H1 (cell line): ENCODE measurements at regions not wholly inside any gene's neighbourhood (a gene's known extent, or its start where the extent isn't known, plus 50 kb on each side); places are given as distances from the start of the nearest gene placed in this dataset.
A peak's percentile ranks its signal among the peaks of the same experiment; 100 is the strongest.

Experiments
- CTCF ChIA-PET: fragments of 300-600 bp; sonication (Branson Sonifier 250); formaldehyde crosslinking; loops from one replicate; lab custom pipeline; 2021; ENCODE audit not compliant: partially characterized antibody; lab: Charles Lee
- POLR2A ChIA-PET: fragments of 300-600 bp; sonication (Branson Sonifier 250); formaldehyde crosslinking; loops from one replicate; lab custom pipeline; 2021; ENCODE audit warnings: inconsistent platforms; ENCODE audit not compliant: partially characterized antibody; lab: Charles Lee
- DNase-seq, 2 experiments: peaks; one replicate each; pipeline versions ENCODE4 v3.0.0 to v3.0.0-alpha.2; 2010 to 2022; ENCODE audit warnings: low spot score in 2 of 2, low read depth in 1 of 2, mixed read lengths in 1 of 2
- FAIRE-seq: peaks from 2 replicates; lab custom pipeline; 2011; peaks lifted over from hg19 to GRCh38; lab: Jason Lieb, UNC
- H2AFZ ChIP-seq: 2 replicates; pipeline ENCODE4 v1.8.1; 2012; ENCODE audit warnings: low read length, inconsistent platforms
- H2AK5ac ChIP-seq: 2 replicates; pipeline ENCODE4 v1.6.1; 2013; ENCODE audit warnings: low read depth, low read length
- H2BK120ac ChIP-seq: replicated peaks from 2 replicates; pipeline ENCODE3; 2013; ENCODE audit warnings: low read depth, low read length, inconsistent platforms
- H2BK12ac ChIP-seq: 2 replicates; pipeline ENCODE4 v1.6.1; 2013; ENCODE audit warnings: low read depth, low read length
- H2BK15ac ChIP-seq: 2 replicates; pipeline ENCODE4 v1.6.1; 2013; ENCODE audit warnings: low read length
- H2BK20ac ChIP-seq: 2 replicates; pipeline ENCODE4 v1.6.1; 2013; ENCODE audit warnings: low read length
- H2BK5ac ChIP-seq: 2 replicates; pipeline ENCODE4 v1.6.1; 2013; ENCODE audit warnings: low read depth, low read length
- H3K14ac ChIP-seq: 2 replicates; pipeline ENCODE4 v1.6.1; 2013; ENCODE audit warnings: inconsistent platforms; ENCODE audit not compliant: insufficient read length
- H3K18ac ChIP-seq: 2 replicates; pipeline ENCODE4 v1.6.1; 2013; ENCODE audit warnings: low read length; ENCODE audit errors: extremely low read depth
- H3K23ac ChIP-seq: 2 replicates; pipeline ENCODE4 v1.6.1; 2013; ENCODE audit warnings: inconsistent platforms; ENCODE audit not compliant: insufficient read length
- H3K23me2 ChIP-seq: 2 replicates; pipeline ENCODE4 v1.6.1; 2013; ENCODE audit warnings: low read depth, low read length
- H3K27ac ChIP-seq: 2 replicates; pipeline ENCODE4 v1.6.1; 2011; ENCODE audit warnings: low read depth, low read length, inconsistent platforms
- H3K27me3 ChIP-seq, 4 experiments: replicated peaks in 1 of 4; 1 replicate in 1 of 4; 2 replicates in 3 of 4; pipeline versions ENCODE4 v1.6.1 to v1.8.1; 2011 to 2013; ENCODE audit warnings: low read length in 3 of 4, mild to moderate bottlenecking in 3 of 4, inconsistent platforms in 2 of 4, mixed read lengths in 2 of 4, moderate library complexity in 1 of 4; ENCODE audit not compliant: control insufficient read depth in 3 of 4, insufficient read depth in 3 of 4; ENCODE audit errors: extremely low read depth in 1 of 4
- H3K36me3 ChIP-seq, 4 experiments: 2 replicates each; pipeline versions ENCODE4 v1.6.1 to v1.8.1; 2011 to 2013; ENCODE audit warnings: mild to moderate bottlenecking in 4 of 4, low read length in 3 of 4, moderate library complexity in 2 of 4, control low read depth in 1 of 4, inconsistent platforms in 1 of 4; ENCODE audit not compliant: insufficient read depth in 4 of 4, control insufficient read depth in 2 of 4
- H3K4ac ChIP-seq: replicated peaks from 2 replicates; pipeline ENCODE3; 2013; ENCODE audit warnings: low read length, low read depth, mixed read lengths, inconsistent platforms; ENCODE audit not compliant: insufficient read length
- H3K4me1 ChIP-seq, 4 experiments: replicated peaks in 1 of 4; 1 replicate in 1 of 4; 2 replicates in 3 of 4; pipeline versions ENCODE4 v1.6.1 to v1.8.1; 2011 to 2013; ENCODE audit warnings: low read length in 3 of 4, inconsistent platforms in 2 of 4, mixed read lengths in 1 of 4; ENCODE audit not compliant: insufficient read depth in 4 of 4, control insufficient read depth in 3 of 4
- H3K4me2 ChIP-seq, 2 experiments: 2 replicates each; pipeline versions ENCODE4 v1.6.1 to v1.8.1; 2011 to 2013; ENCODE audit warnings: low read depth in 2 of 2, low read length in 2 of 2, control low read depth in 1 of 2, inconsistent platforms in 1 of 2, mild to moderate bottlenecking in 1 of 2; ENCODE audit not compliant: insufficient read depth in 1 of 2
- H3K4me3 ChIP-seq, 4 experiments: fragments of 200-600, 300-600 bp in 1 of 4; sonication (generic), shearing (Covaris generic), sonication (Bioruptor Twin) in 1 of 4; 2 replicates each; pipeline versions ENCODE4 v1.5.1 to v1.8.1; 2011 to 2016; ENCODE audit warnings: low read length in 4 of 4, low read depth in 3 of 4, control low read depth in 2 of 4, inconsistent platforms in 2 of 4, mild to moderate bottlenecking in 2 of 4, mixed read lengths in 1 of 4, moderate library complexity in 1 of 4; ENCODE audit not compliant: insufficient read depth in 2 of 4; ENCODE audit errors: extremely low read depth in 1 of 4
- H3K56ac ChIP-seq: replicated peaks from 2 replicates; pipeline ENCODE3; 2013; ENCODE audit warnings: low read depth, mild to moderate bottlenecking, mixed read lengths, low read length, inconsistent platforms; ENCODE audit not compliant: insufficient read length
- H3K79me1 ChIP-seq: 2 replicates; pipeline ENCODE4 v1.6.1; 2013; ENCODE audit warnings: low read depth, low read length, control low read depth
- H3K79me2 ChIP-seq, 2 experiments: 2 replicates each; pipeline versions ENCODE4 v1.6.1 to v1.8.1; 2012 to 2013; ENCODE audit warnings: low read length in 2 of 2, mild to moderate bottlenecking in 2 of 2, inconsistent platforms in 1 of 2; ENCODE audit not compliant: insufficient read depth in 2 of 2, control insufficient read depth in 1 of 2
- H3K9ac ChIP-seq, 4 experiments: replicated peaks in 1 of 4; 1 replicate in 1 of 4; 2 replicates in 3 of 4; pipeline versions ENCODE4 v1.6.1 to v1.8.1; 2011 to 2013; ENCODE audit warnings: low read depth in 3 of 4, low read length in 3 of 4, control low read depth in 2 of 4, mild to moderate bottlenecking in 2 of 4, moderate library complexity in 2 of 4, inconsistent platforms in 1 of 4; ENCODE audit errors: extremely low read depth in 1 of 4
- H3K9me3 ChIP-seq, 2 experiments: 2 replicates each; pipeline versions ENCODE4 v1.6.1 to v1.8.1; 2012 to 2013; ENCODE audit warnings: mild to moderate bottlenecking in 2 of 2, moderate library complexity in 2 of 2, control low read depth in 1 of 2, inconsistent platforms in 1 of 2, low read depth in 1 of 2, low read length in 1 of 2, mixed read lengths in 1 of 2; ENCODE audit not compliant: insufficient read depth in 2 of 2
- H4K20me1 ChIP-seq, 2 experiments: replicated peaks in 1 of 2; 2 replicates each; pipeline versions ENCODE3 to v1.8.1; 2011 to 2013; ENCODE audit warnings: inconsistent platforms in 2 of 2, low read length in 2 of 2, mild to moderate bottlenecking in 1 of 2; ENCODE audit not compliant: insufficient read depth in 2 of 2, control insufficient read depth in 1 of 2
- H4K5ac ChIP-seq: 2 replicates; pipeline ENCODE4 v1.6.1; 2013; ENCODE audit warnings: low read length, low read depth, mixed read lengths, inconsistent platforms; ENCODE audit not compliant: insufficient read length
- H4K8ac ChIP-seq: 2 replicates; pipeline ENCODE4 v1.8.0; 2013; ENCODE audit warnings: mild to moderate bottlenecking, moderate library complexity, low read length, inconsistent platforms; ENCODE audit not compliant: insufficient read depth; ENCODE audit errors: extremely low read depth
- H4K91ac ChIP-seq: replicated peaks from 2 replicates; pipeline ENCODE3; 2013; ENCODE audit warnings: low read length, mixed read lengths, inconsistent platforms; ENCODE audit not compliant: insufficient read length
- ASH2L ChIP-seq: fragments of 200-600, 300-600 bp; sonication (generic); IDR thresholded peaks from one replicate; pipeline ENCODE4 v1.7.1; 2017; ENCODE audit warnings: low read length
- ATF2 ChIP-seq: IDR thresholded peaks from 2 replicates; pipeline ENCODE4 v1.6.1; 2012; ENCODE audit warnings: low read length, inconsistent platforms
- BACH1 ChIP-seq: IDR thresholded peaks from 2 replicates; pipeline ENCODE4 v1.6.1; 2012; ENCODE audit warnings: low read length, improper control_type of control experiment
- BRCA1 ChIP-seq: IDR thresholded peaks from 2 replicates; pipeline ENCODE4 v1.6.1; 2012; ENCODE audit warnings: low read depth, low read length, improper control_type of control experiment
- FOSL1 ChIP-seq: IDR thresholded peaks from 2 replicates; pipeline ENCODE4 v1.6.1; 2011; ENCODE audit warnings: mild to moderate bottlenecking, low read depth, low read length, moderate library complexity; ENCODE audit not compliant: insufficient read depth
- GABPA ChIP-seq: IDR thresholded peaks from 2 replicates; pipeline ENCODE4 v1.6.1; 2011; ENCODE audit warnings: mild to moderate bottlenecking, low read length, moderate library complexity, borderline replicate concordance; ENCODE audit not compliant: insufficient read depth
- GTF2F1 ChIP-seq: IDR thresholded peaks from 2 replicates; pipeline ENCODE4 v1.6.1; 2012; ENCODE audit warnings: low read depth, low read length, improper control_type of control experiment, borderline replicate concordance
- MAFK ChIP-seq: IDR thresholded peaks from 2 replicates; pipeline ENCODE4 v1.6.1; 2012; ENCODE audit warnings: low read depth, mild to moderate bottlenecking, improper control_type of control experiment, low read length
- MAX ChIP-seq: IDR thresholded peaks from 2 replicates; pipeline ENCODE4 v1.6.1; 2012; ENCODE audit warnings: inconsistent platforms
- RNF2 ChIP-seq: fragments of 200-900, 300-1000 bp; sonication (generic); IDR thresholded peaks from 2 replicates; pipeline ENCODE4 v1.7.1; 2016; ENCODE audit warnings: borderline replicate concordance, low read depth, mild to moderate bottlenecking, antibody characterized with exemption, low read length; ENCODE audit not compliant: poor library complexity, severe bottlenecking; ENCODE audit errors: missing control alignments
- TEAD4 ChIP-seq: IDR thresholded peaks from 2 replicates; pipeline ENCODE4 v1.6.1; 2012; ENCODE audit warnings: low read depth, low read length, inconsistent platforms, mixed read lengths
- WGBS, 2 experiments: shearing (Covaris generic) in 1 of 2; methylation state at CpG; one replicate each; pipeline versions ENCODE4 v1.1.6 to v1.1.7; 2013 to 2015; ENCODE audit warnings: low lambda C conversion rate in 2 of 2, mixed read lengths in 2 of 2, inconsistent platforms in 1 of 2, low coverage in 1 of 2, missing lambda C conversion rate in 1 of 2; ENCODE audit not compliant: insufficient replicate concordance in 2 of 2, insufficient coverage in 1 of 2, insufficient read length in 1 of 2; ENCODE audit errors: extremely low coverage in 1 of 2, missing lambda C conversion rate in 1 of 2; 5-methylcytosine and 5-hydroxymethylcytosine counted together

- H3K56ac ChIP-seq: no peak overlapping the region
- no peaks in the 10 kb centered on the region for H3K9me3 ChIP-seq
- no peak overlapping the region for H2BK20ac ChIP-seq
- H3K4ac ChIP-seq: no peak overlapping the region
- no peak overlapping the region; the same call in 1 of the 2 replicates for H3K18ac ChIP-seq
- no peak for DNase-seq
- no peak overlapping the region for H3K14ac ChIP-seq
- no peak overlapping the region for H3K23ac ChIP-seq
- peaks cover 3 to 20% (median 11%) of the 10 kb centered on the region in 4 experiments; a peak in 6 of 7 replicates for H3K4me1 ChIP-seq
- WGBS, 2 experiments: 38% methylated on average over 1 of the region's 1 CpG; no CpG with 5 or more reads in 1 of the 2 experiments
- H3K9ac ChIP-seq: no peak overlapping the region
- peak overlapping the region; percentile 47 for H2BK120ac ChIP-seq
- H4K8ac ChIP-seq: no peak overlapping the region
- no peak overlapping the region for H4K91ac ChIP-seq
- POLR2A ChIA-PET: interaction anchor here (0.6 to 1.7 kb wide), 4 partner anchors 39 to 224 kb away, joined by 4 read pairs; no protein-coding TSS in a partner anchor
- no peaks in the 10 kb centered on the region for H3K23me2 ChIP-seq
- H2AFZ ChIP-seq: no peak overlapping the region
- H4K5ac ChIP-seq: peak overlapping the region; percentile 70
- H2BK15ac ChIP-seq: no peak overlapping the region
- no peak overlapping the region for H3K4me2 ChIP-seq
- no peaks in the 10 kb centered on the region for H3K79me1 ChIP-seq
- no peak overlapping the region for H3K4me3 ChIP-seq
- H3K79me2 ChIP-seq: no peaks in the 10 kb centered on the region
- H3K27ac ChIP-seq: 0 out of 2 replicates have a peak overlapping the region, but pooled peaks have one; percentile 43
- H3K27me3 ChIP-seq: no peaks in the 10 kb centered on the region
- peak overlapping the region; percentile 49; the same call in 1 of the 2 replicates for H2BK5ac ChIP-seq
- H2AK5ac ChIP-seq: no peak overlapping the region
- H3K36me3 ChIP-seq: no peaks in the 10 kb centered on the region
- H4K20me1 ChIP-seq: no peaks in the 10 kb centered on the region
- no peak for FAIRE-seq
- CTCF ChIA-PET: interaction anchor here (1.0 to 1.5 kb wide), 4 partner anchors 24 to 344 kb away, joined by 4 to 5 read pairs (median 4); no protein-coding TSS in a partner anchor
- no peak overlapping the region for H2BK12ac ChIP-seq
- TF ChIP-seq MAX (no peak), ATF2 (no peak), TEAD4 (no peak), BACH1 (no peak), FOSL1 (no peak), BRCA1 (no peak), MAFK (no peak), RNF2 (no peak), GABPA (no peak), GTF2F1 (no peak), ASH2L (no peak)
Observed at GRCh38 chr7:138247081-138247480, 170.8 kb downstream of the AKR1D1 start.
